ENCODE measurements at regions not wholly inside any gene's neighbourhood (a gene's known extent, or its start where the extent isn't known, plus 50 kb on each side); places are given as distances from the start of the nearest gene placed in this dataset.
"Not testable (repeated sequence)": the region's sequence is repeated elsewhere in the genome, so short reads cannot be mapped to it uniquely, and the experiment has no call there.

- H3K36me3 Mint-ChIP-seq (ENCODE audit: unreplicated experiment); H3K27ac Mint-ChIP-seq (ENCODE audit: unreplicated experiment); H3K27me3 Mint-ChIP-seq (ENCODE audit: unreplicated experiment); H3K4me1 Mint-ChIP-seq (ENCODE audit: low read depth, unreplicated experiment); H3K9me3 Mint-ChIP-seq (ENCODE audit: unreplicated experiment); DNase-seq; H3K4me3 Mint-ChIP-seq (ENCODE audit: unreplicated experiment): not testable (repeated sequence)
Observed at GRCh38 chr10:46761471-46761870, 149.8 kb upstream of the PTPN20 start.

GRCh38 chr10:46768515-46769291 is 142.5 kb upstream of the PTPN20 start:
- not testable (repeated sequence) for H3K4me3 Mint-ChIP-seq (ENCODE audit: unreplicated experiment); H3K36me3 Mint-ChIP-seq (ENCODE audit: unreplicated experiment); H3K9me3 Mint-ChIP-seq (ENCODE audit: unreplicated experiment); H3K4me1 Mint-ChIP-seq (ENCODE audit: low read depth, unreplicated experiment); H3K27ac Mint-ChIP-seq (ENCODE audit: unreplicated experiment); H3K27me3 Mint-ChIP-seq (ENCODE audit: unreplicated experiment); DNase-seq

- H3K4me3 Mint-ChIP-seq (ENCODE audit: unreplicated experiment); H3K36me3 Mint-ChIP-seq (ENCODE audit: unreplicated experiment); H3K27ac Mint-ChIP-seq (ENCODE audit: unreplicated experiment); DNase-seq; H3K9me3 Mint-ChIP-seq (ENCODE audit: unreplicated experiment); H3K4me1 Mint-ChIP-seq (ENCODE audit: low read depth, unreplicated experiment); H3K27me3 Mint-ChIP-seq (ENCODE audit: unreplicated experiment): not testable (repeated sequence)
Observed at GRCh38 chr10:46773178-46773896, 137.9 kb upstream of the PTPN20 start.

GRCh38 chr10:46773897-46774236 is 137.4 kb upstream of the PTPN20 start:
- not testable (repeated sequence) for H3K9me3 Mint-ChIP-seq (ENCODE audit: unreplicated experiment); DNase-seq; H3K4me3 Mint-ChIP-seq (ENCODE audit: unreplicated experiment)

GRCh38 chr10:46774366-46774765 is 136.9 kb upstream of the PTPN20 start:
- H3K4me1 Mint-ChIP-seq (ENCODE audit: low read depth, unreplicated experiment); H3K27me3 Mint-ChIP-seq (ENCODE audit: unreplicated experiment); H3K9me3 Mint-ChIP-seq (ENCODE audit: unreplicated experiment); H3K4me3 Mint-ChIP-seq (ENCODE audit: unreplicated experiment); DNase-seq; H3K36me3 Mint-ChIP-seq (ENCODE audit: unreplicated experiment); H3K27ac Mint-ChIP-seq (ENCODE audit: unreplicated experiment): not testable (repeated sequence)

More at GRCh38 chr10:46773897-46774236, 137.4 kb upstream of the PTPN20 start:
- not testable (repeated sequence) for H3K36me3 Mint-ChIP-seq (ENCODE audit: unreplicated experiment); H3K4me1 Mint-ChIP-seq (ENCODE audit: low read depth, unreplicated experiment); H3K27me3 Mint-ChIP-seq (ENCODE audit: unreplicated experiment); H3K27ac Mint-ChIP-seq (ENCODE audit: unreplicated experiment)

GRCh38 chr10:46774945-46775667 is 136.1 kb upstream of the PTPN20 start:
- not testable (repeated sequence) for H3K36me3 Mint-ChIP-seq (ENCODE audit: unreplicated experiment); DNase-seq; H3K9me3 Mint-ChIP-seq (ENCODE audit: unreplicated experiment); H3K27me3 Mint-ChIP-seq (ENCODE audit: unreplicated experiment); H3K4me1 Mint-ChIP-seq (ENCODE audit: low read depth, unreplicated experiment); H3K4me3 Mint-ChIP-seq (ENCODE audit: unreplicated experiment); H3K27ac Mint-ChIP-seq (ENCODE audit: unreplicated experiment)

- DNase-seq; H3K36me3 Mint-ChIP-seq (ENCODE audit: unreplicated experiment); H3K27ac Mint-ChIP-seq (ENCODE audit: unreplicated experiment): not testable (repeated sequence)
Observed at GRCh38 chr10:46775668-46776059, 135.6 kb upstream of the PTPN20 start.

GRCh38 chr10:46779571-46779970 is 131.7 kb upstream of the PTPN20 start:
- not testable (repeated sequence) for H3K4me3 Mint-ChIP-seq (ENCODE audit: unreplicated experiment); H3K36me3 Mint-ChIP-seq (ENCODE audit: unreplicated experiment); H3K9me3 Mint-ChIP-seq (ENCODE audit: unreplicated experiment); DNase-seq; H3K27ac Mint-ChIP-seq (ENCODE audit: unreplicated experiment); H3K4me1 Mint-ChIP-seq (ENCODE audit: low read depth, unreplicated experiment); H3K27me3 Mint-ChIP-seq (ENCODE audit: unreplicated experiment)

More at GRCh38 chr10:46775668-46776059, 135.6 kb upstream of the PTPN20 start:
- not testable (repeated sequence) for H3K4me1 Mint-ChIP-seq (ENCODE audit: low read depth, unreplicated experiment); H3K4me3 Mint-ChIP-seq (ENCODE audit: unreplicated experiment); H3K27me3 Mint-ChIP-seq (ENCODE audit: unreplicated experiment); H3K9me3 Mint-ChIP-seq (ENCODE audit: unreplicated experiment)

- not testable (repeated sequence) for DNase-seq; H3K4me3 Mint-ChIP-seq (ENCODE audit: unreplicated experiment); H3K4me1 Mint-ChIP-seq (ENCODE audit: low read depth, unreplicated experiment); H3K9me3 Mint-ChIP-seq (ENCODE audit: unreplicated experiment); H3K36me3 Mint-ChIP-seq (ENCODE audit: unreplicated experiment); H3K27ac Mint-ChIP-seq (ENCODE audit: unreplicated experiment); H3K27me3 Mint-ChIP-seq (ENCODE audit: unreplicated experiment)
Observed at GRCh38 chr10:46780164-46780563, 131.1 kb upstream of the PTPN20 start.

GRCh38 chr10:46781001-46781400 is 130.2 kb upstream of the PTPN20 start:
- not testable (repeated sequence) for H3K4me1 Mint-ChIP-seq (ENCODE audit: low read depth, unreplicated experiment); H3K27ac Mint-ChIP-seq (ENCODE audit: unreplicated experiment); H3K4me3 Mint-ChIP-seq (ENCODE audit: unreplicated experiment); DNase-seq; H3K27me3 Mint-ChIP-seq (ENCODE audit: unreplicated experiment); H3K9me3 Mint-ChIP-seq (ENCODE audit: unreplicated experiment); H3K36me3 Mint-ChIP-seq (ENCODE audit: unreplicated experiment)

- H3K36me3 Mint-ChIP-seq (ENCODE audit: unreplicated experiment); H3K27ac Mint-ChIP-seq (ENCODE audit: unreplicated experiment); H3K4me3 Mint-ChIP-seq (ENCODE audit: unreplicated experiment): not testable (repeated sequence)
Observed at GRCh38 chr10:46782001-46782874, 129.0 kb upstream of the PTPN20 start.

More at GRCh38 chr10:46782001-46782874, 129.0 kb upstream of the PTPN20 start:
- DNase-seq; H3K27me3 Mint-ChIP-seq (ENCODE audit: unreplicated experiment); H3K9me3 Mint-ChIP-seq (ENCODE audit: unreplicated experiment); H3K4me1 Mint-ChIP-seq (ENCODE audit: low read depth, unreplicated experiment): not testable (repeated sequence)
